ENCODE measurements at regions not wholly inside any gene's neighbourhood (a gene's known extent, or its start where the extent isn't known, plus 50 kb on each side); places are given as distances from the start of the nearest gene placed in this dataset.

- no peaks in the 10 kb centered on the region for H3K9me3 ChIP-seq
- H3K27ac ChIP-seq: no peak overlapping the region
- DNase-seq: no peak
- H3K4me1 ChIP-seq: no peaks in the 10 kb centered on the region
- H3K9ac ChIP-seq (ENCODE audit: low read depth in 2 of 2, low read length in 2 of 2): no peak overlapping the region
- H3K27me3 ChIP-seq: no peaks in the 10 kb centered on the region
- H3K4me3 ChIP-seq: no peak overlapping the region
- TF ChIP-seq, protein P1, sequence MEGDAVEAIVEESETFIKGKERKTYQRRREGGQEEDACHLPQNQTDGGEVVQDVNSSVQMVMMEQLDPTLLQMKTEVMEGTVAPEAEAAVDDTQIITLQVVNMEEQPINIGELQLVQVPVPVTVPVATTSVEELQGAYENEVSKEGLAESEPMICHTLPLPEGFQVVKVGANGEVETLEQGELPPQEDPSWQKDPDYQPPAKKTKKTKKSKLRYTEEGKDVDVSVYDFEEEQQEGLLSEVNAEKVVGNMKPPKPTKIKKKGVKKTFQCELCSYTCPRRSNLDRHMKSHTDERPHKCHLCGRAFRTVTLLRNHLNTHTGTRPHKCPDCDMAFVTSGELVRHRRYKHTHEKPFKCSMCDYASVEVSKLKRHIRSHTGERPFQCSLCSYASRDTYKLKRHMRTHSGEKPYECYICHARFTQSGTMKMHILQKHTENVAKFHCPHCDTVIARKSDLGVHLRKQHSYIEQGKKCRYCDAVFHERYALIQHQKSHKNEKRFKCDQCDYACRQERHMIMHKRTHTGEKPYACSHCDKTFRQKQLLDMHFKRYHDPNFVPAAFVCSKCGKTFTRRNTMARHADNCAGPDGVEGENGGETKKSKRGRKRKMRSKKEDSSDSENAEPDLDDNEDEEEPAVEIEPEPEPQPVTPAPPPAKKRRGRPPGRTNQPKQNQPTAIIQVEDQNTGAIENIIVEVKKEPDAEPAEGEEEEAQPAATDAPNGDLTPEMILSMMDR (IDR thresholded peaks at IDR 0.05): no peak
- no peaks in the 10 kb centered on the region for H3K36me3 ChIP-seq
- intact Hi-C loops (cut with DNase I): no loop called here
Measured at GRCh38 chr2:203789618-203790017, 78.0 kb upstream of the CTLA4 start.

DNA sequence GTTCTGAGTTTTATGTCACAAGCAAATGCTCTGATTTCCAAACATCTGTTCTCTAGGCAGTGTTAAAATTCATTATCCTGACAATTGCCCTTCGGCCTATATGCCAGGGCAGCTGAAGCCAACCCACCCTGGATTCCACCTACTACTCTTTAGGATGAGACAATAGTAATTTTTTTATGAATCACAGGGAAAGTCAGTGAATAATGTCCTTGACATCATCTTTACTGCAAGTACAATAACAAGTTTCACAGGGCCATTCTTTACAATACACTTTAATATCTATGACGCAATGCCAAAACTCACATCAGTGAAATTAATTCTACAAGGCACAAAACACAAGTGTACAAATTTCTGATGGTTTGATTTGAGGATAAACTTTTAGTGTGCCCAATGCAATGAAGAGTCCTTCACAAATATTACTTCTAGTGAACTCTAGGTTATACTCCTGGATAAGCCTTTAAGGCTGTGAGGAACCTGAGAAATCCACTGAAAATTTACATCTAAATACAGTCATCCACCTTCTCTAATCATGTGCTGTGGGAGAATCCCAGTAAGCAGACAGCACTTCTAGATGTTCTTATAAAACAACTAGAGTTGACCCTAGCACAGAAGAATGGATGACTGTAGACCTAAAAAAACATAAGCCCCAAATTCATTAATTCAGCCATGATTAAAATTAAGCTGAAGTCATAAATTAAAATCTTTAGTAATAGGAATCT lies 77.3 kb upstream of the CTLA4 start:
- no peak overlapping the region for H3K9ac ChIP-seq (ENCODE audit: low read depth in 2 of 2, low read length in 2 of 2)
- DNase-seq: no peak
- no peaks in the 10 kb centered on the region for H3K36me3 ChIP-seq
- H3K27me3 ChIP-seq: no peaks in the 10 kb centered on the region
- H3K4me1 ChIP-seq: no peaks in the 10 kb centered on the region
- intact Hi-C loops (cut with DNase I): no loop called here
- TF ChIP-seq, protein P1 (IDR thresholded peaks at IDR 0.05): no peak
- H3K27ac ChIP-seq: no peak overlapping the region
- H3K9me3 ChIP-seq: no peaks in the 10 kb centered on the region
- H3K4me3 ChIP-seq: no peak overlapping the region

DNA sequence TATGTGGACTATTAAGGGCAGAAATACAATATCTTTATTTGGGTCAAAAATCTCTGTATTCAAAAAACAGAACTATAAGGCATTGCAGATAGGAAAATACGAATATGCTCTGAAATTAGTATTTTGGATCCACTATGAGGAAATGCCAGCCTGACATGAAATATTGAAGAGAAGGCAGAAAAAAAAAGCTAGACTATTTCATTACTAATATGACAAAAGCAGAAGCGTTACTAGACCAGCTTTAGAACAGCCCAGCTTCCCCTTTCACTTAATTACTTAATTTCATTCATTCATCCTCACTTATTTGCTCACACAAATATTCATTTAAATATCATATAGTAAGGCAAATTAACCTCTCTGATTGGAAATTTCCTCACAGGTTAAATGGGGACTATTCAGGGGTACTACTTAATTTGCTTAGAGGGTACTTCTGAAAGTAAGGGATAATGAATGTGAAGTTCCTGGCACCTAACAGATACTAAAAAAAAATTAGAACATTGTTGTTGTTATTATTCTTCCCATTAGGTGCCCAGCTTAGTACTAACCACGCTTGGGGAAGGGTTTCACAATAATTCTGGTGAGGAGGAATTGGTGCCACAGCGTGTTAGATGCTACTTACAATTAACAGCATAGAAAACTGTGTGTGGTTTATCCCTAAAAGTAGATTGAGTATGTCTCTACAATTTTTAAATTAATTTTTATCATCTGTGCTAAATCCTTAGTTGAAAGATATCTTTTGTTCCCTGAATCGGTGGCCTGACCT lies 71.1 kb upstream of the CTLA4 start:
- Histone ChIP-seq H3K27me3 (no peaks in the 10 kb centered on the region), H3K36me3 (no peaks in the 10 kb centered on the region), H3K9me3 (no peaks in the 10 kb centered on the region), H3K4me3 (no peak overlapping the region), H3K9ac (ENCODE audit: low read depth in 2 of 2, low read length in 2 of 2) (no peak overlapping the region), H3K4me1 (no peaks in the 10 kb centered on the region), H3K27ac (no peak overlapping the region)
- intact Hi-C loops (cut with DNase I): no loop called here
- no peak for DNase-seq
- TF ChIP-seq, protein P1 (IDR thresholded peaks at IDR 0.05): no peak

DNA sequence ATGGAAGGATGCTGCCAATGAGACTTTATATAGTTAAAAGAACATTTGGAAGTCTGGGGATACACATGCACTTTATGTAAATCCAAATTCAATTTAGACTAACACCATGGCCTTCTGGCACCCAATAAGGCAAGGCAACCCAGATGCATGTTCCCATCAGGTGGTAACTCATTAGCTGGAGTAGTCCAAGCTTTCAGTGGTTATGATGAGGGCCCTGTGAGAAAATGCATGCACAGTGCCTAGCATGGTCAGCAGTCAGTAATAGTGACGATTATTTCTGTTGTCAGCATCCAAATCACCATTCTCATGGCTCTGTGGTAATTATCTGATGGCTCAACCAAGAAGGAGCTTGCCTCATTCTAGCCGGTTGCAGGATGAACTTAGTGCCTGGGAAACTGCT lies 70.3 kb upstream of the CTLA4 start:
- H3K4me1 ChIP-seq: no peaks in the 10 kb centered on the region
- no peak overlapping the region for H3K4me3 ChIP-seq
- no peaks in the 10 kb centered on the region for H3K27me3 ChIP-seq
- no peaks in the 10 kb centered on the region for H3K36me3 ChIP-seq
- no peaks in the 10 kb centered on the region for H3K9me3 ChIP-seq
- intact Hi-C loops (cut with DNase I): no loop called here
- no peak for DNase-seq
- H3K9ac ChIP-seq (ENCODE audit: low read depth in 2 of 2, low read length in 2 of 2): no peak overlapping the region
- TF ChIP-seq, protein P1 (IDR thresholded peaks at IDR 0.05): no peak
- no peak overlapping the region for H3K27ac ChIP-seq

DNA sequence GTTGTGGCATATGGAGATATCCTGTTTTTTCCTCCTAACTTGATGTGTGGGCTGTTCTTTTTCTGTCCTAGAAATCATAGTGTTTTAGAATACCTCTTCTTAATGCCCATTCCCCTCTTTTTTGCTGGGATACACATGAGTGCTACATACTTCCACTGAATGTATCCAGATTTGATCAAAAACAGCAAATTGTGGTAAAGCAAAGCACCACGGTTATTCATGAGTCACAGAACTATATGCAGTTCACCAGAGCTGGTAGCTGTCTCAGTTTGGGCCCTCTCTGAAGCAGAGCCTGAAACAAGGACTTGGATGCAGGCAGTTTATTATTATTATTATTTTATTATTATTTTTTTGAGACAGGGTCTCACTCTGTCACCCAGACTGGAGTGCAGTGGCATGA lies 69.9 kb upstream of the CTLA4 start:
- no peak overlapping the region for H3K9ac ChIP-seq (ENCODE audit: low read depth in 2 of 2, low read length in 2 of 2)
- TF ChIP-seq, protein P1 (IDR thresholded peaks at IDR 0.05): no peak
- no peak for DNase-seq
- intact Hi-C loops (cut with DNase I): no loop called here
- no peaks in the 10 kb centered on the region for H3K36me3 ChIP-seq
- H3K9me3 ChIP-seq: no peaks in the 10 kb centered on the region
- H3K27me3 ChIP-seq: no peaks in the 10 kb centered on the region
- H3K4me1 ChIP-seq: no peaks in the 10 kb centered on the region
- no peak overlapping the region for H3K27ac ChIP-seq
- H3K4me3 ChIP-seq: no peak overlapping the region
